Spinal cord (tissue), 9 donors: ENCODE measurements at regions not wholly inside any gene's neighbourhood (a gene's known extent, or its start where the extent isn't known, plus 50 kb on each side); places are given as distances from the start of the nearest gene placed in this dataset.

Experiments used
- DNase-seq, 6 donors: peaks; one replicate each; pipeline versions ENCODE4 v3.0.0 to v3.0.0-alpha.2; 2013 to 2015; ENCODE audit warnings: low spot score in 6 of 6, low read depth in 4 of 6
- H3K27ac ChIP-seq: one replicate; pipeline ENCODE4 v1.5.1; 2013; ENCODE audit warnings: low read depth, low read length, control low read depth
- H3K27me3 ChIP-seq: one replicate; pipeline ENCODE4 v1.6.1; 2013; ENCODE audit warnings: low read length; ENCODE audit not compliant: control insufficient read depth, insufficient read depth
- H3K36me3 ChIP-seq: one replicate; pipeline ENCODE4 v1.6.1; 2013; ENCODE audit warnings: low read length; ENCODE audit not compliant: control insufficient read depth, insufficient read depth
- H3K4me1 ChIP-seq: one replicate; pipeline ENCODE4 v1.6.1; 2013; ENCODE audit warnings: low read length; ENCODE audit not compliant: control insufficient read depth, insufficient read depth
- H3K4me3 ChIP-seq: one replicate; pipeline ENCODE4 v1.5.1; 2013; ENCODE audit warnings: low read depth, low read length, control low read depth
- H3K9me3 ChIP-seq: one replicate; pipeline ENCODE4 v1.6.1; 2013; ENCODE audit warnings: low read length; ENCODE audit not compliant: control insufficient read depth, insufficient read depth
- WGBS: methylation state at CpG from one replicate; pipeline ENCODE4 v1.1.5; 2013; ENCODE audit warnings: missing lambda C conversion rate; ENCODE audit not compliant: insufficient coverage; 5-methylcytosine and 5-hydroxymethylcytosine counted together
- donor health status: healthy.

GRCh38 chr1:79133774-79134364 is 127.3 kb upstream of the ADGRL4 start:
- Histone ChIP-seq H3K27ac (no peak overlapping the region), H3K27me3 (no peaks in the 10 kb centered on the region), H3K9me3 (no peaks in the 10 kb centered on the region), H3K36me3 (no peaks in the 10 kb centered on the region), H3K4me1 (no peaks in the 10 kb centered on the region), H3K4me3 (no peak overlapping the region)
- no peak for DNase-seq
- 83% methylated on average over 8 of the region's 8 CpGs for WGBS

- Histone ChIP-seq H3K36me3 (no peaks in the 10 kb centered on the region), H3K27ac (no peak overlapping the region), H3K9me3 (no peaks in the 10 kb centered on the region), H3K4me1 (no peaks in the 10 kb centered on the region), H3K27me3 (no peaks in the 10 kb centered on the region), H3K4me3 (no peak overlapping the region)
- WGBS: 89% methylated on average over 3 of the region's 3 CpGs
- no peak for DNase-seq
These were observed 125.1 kb upstream of the ADGRL4 start for GRCh38 chr1:79131626-79132025.

GRCh38 chr1:79129914-79130313 is 123.4 kb upstream of the ADGRL4 start:
- WGBS: no CpG with 5 or more reads among the region's 3 CpGs
- H3K27ac ChIP-seq: no peak overlapping the region
- no peaks in the 10 kb centered on the region for H3K36me3 ChIP-seq
- H3K27me3 ChIP-seq: no peaks in the 10 kb centered on the region
- H3K4me3 ChIP-seq: no peak overlapping the region
- no peaks in the 10 kb centered on the region for H3K4me1 ChIP-seq
- H3K9me3 ChIP-seq: no peaks in the 10 kb centered on the region
- DNase-seq: no peak

GRCh38 chr1:79128722-79129121 is 122.2 kb upstream of the ADGRL4 start:
- H3K9me3 ChIP-seq: no peaks in the 10 kb centered on the region
- DNase-seq: peak in 1 of 6 donors; percentile 8
- no peaks in the 10 kb centered on the region for H3K27me3 ChIP-seq
- H3K4me1 ChIP-seq: no peaks in the 10 kb centered on the region
- H3K4me3 ChIP-seq: no peak overlapping the region
- H3K27ac ChIP-seq: no peak overlapping the region
- WGBS: no CpG with 5 or more reads among the region's 3 CpGs
- no peaks in the 10 kb centered on the region for H3K36me3 ChIP-seq

GRCh38 chr1:79124756-79125155 is 118.2 kb upstream of the ADGRL4 start:
- WGBS: 91% methylated on average over 4 of the region's 5 CpGs
- no peaks in the 10 kb centered on the region for H3K27me3 ChIP-seq
- H3K9me3 ChIP-seq: no peaks in the 10 kb centered on the region
- H3K4me1 ChIP-seq: no peaks in the 10 kb centered on the region
- H3K36me3 ChIP-seq: no peaks in the 10 kb centered on the region
- no peak overlapping the region for H3K27ac ChIP-seq
- DNase-seq: no peak
- H3K4me3 ChIP-seq: no peak overlapping the region

GRCh38 chr1:79122521-79122920 is 116.0 kb upstream of the ADGRL4 start:
- H3K36me3 ChIP-seq: no peaks in the 10 kb centered on the region
- no peak overlapping the region for H3K27ac ChIP-seq
- no CpG with 5 or more reads among the region's 1 CpG for WGBS
- no peaks in the 10 kb centered on the region for H3K9me3 ChIP-seq
- no peaks in the 10 kb centered on the region for H3K27me3 ChIP-seq
- H3K4me1 ChIP-seq: no peaks in the 10 kb centered on the region
- DNase-seq: peak in 1 of 6 donors; percentile 22
- no peak overlapping the region for H3K4me3 ChIP-seq

GRCh38 chr1:79117376-79117775 is 110.8 kb upstream of the ADGRL4 start:
- Histone ChIP-seq H3K36me3 (no peaks in the 10 kb centered on the region), H3K27me3 (no peaks in the 10 kb centered on the region), H3K27ac (no peak overlapping the region), H3K4me3 (no peak overlapping the region), H3K9me3 (no peaks in the 10 kb centered on the region), H3K4me1 (no peaks in the 10 kb centered on the region)
- DNase-seq: no peak
- no CpG with 5 or more reads among the region's 3 CpGs for WGBS

GRCh38 chr1:79113836-79114235 is 107.3 kb upstream of the ADGRL4 start:
- no peak overlapping the region for H3K27ac ChIP-seq
- DNase-seq: no peak
- no peaks in the 10 kb centered on the region for H3K4me1 ChIP-seq
- 54% methylated on average over 3 of the region's 5 CpGs for WGBS
- no peaks in the 10 kb centered on the region for H3K36me3 ChIP-seq
- H3K27me3 ChIP-seq: no peaks in the 10 kb centered on the region
- no peaks in the 10 kb centered on the region for H3K9me3 ChIP-seq
- H3K4me3 ChIP-seq: no peak overlapping the region

GRCh38 chr1:79110749-79111148 is 104.2 kb upstream of the ADGRL4 start:
- Histone ChIP-seq H3K4me1 (no peaks in the 10 kb centered on the region), H3K27me3 (no peaks in the 10 kb centered on the region), H3K9me3 (no peaks in the 10 kb centered on the region), H3K36me3 (no peaks in the 10 kb centered on the region), H3K4me3 (no peak overlapping the region), H3K27ac (no peak overlapping the region)
- DNase-seq: peak in 1 of 6 donors; percentile 2

GRCh38 chr1:79109445-79109844 is 102.9 kb upstream of the ADGRL4 start:
- WGBS: no CpG with 5 or more reads among the region's 1 CpG
- Histone ChIP-seq H3K27me3 (no peaks in the 10 kb centered on the region), H3K27ac (no peak overlapping the region), H3K36me3 (no peaks in the 10 kb centered on the region), H3K4me1 (no peaks in the 10 kb centered on the region), H3K9me3 (no peaks in the 10 kb centered on the region), H3K4me3 (no peak overlapping the region)
- no peak for DNase-seq
